GM23338 (cell line): ENCODE measurements at regions not wholly inside any gene's neighbourhood (a gene's known extent, or its start where the extent isn't known, plus 50 kb on each side); places are given as distances from the start of the nearest gene placed in this dataset.

Source experiments
- ATAC-seq: fragments of 200-7000 bp; cut with Tn5 transposase; 3 replicates; pipeline ENCODE4 v1.9.1; 2020
- DNase-seq: peaks from one replicate; pipeline ENCODE4 v3.0.0-alpha.2; 2015; ENCODE audit warnings: low spot score
- H2AFZ ChIP-seq: fragments of 200-600 bp; sonication (generic); 2 replicates; pipeline ENCODE4 v1.8.0; 2016; ENCODE audit warnings: antibody characterized with exemption, mild to moderate bottlenecking, moderate library complexity
- H3F3A ChIP-seq: fragments of 200-600 bp; sonication (generic); replicated peaks from 2 replicates; pipeline ENCODE4 v1.8.0; 2017; ENCODE audit warnings: antibody characterized with exemption, mixed run types, low read depth
- H3K27ac ChIP-seq: fragments of 200-600 bp; sonication (generic); 2 replicates; pipeline ENCODE4 v1.6.1; 2016; ENCODE audit warnings: low read depth
- H3K27me3 ChIP-seq: fragments of 200-600 bp; sonication (generic); 2 replicates; pipeline ENCODE4 v1.8.0; 2016; ENCODE audit warnings: mild to moderate bottlenecking, mixed run types, moderate library complexity; ENCODE audit not compliant: insufficient read depth
- H3K36me3 ChIP-seq: fragments of 200-600 bp; sonication (generic); 2 replicates; pipeline ENCODE4 v1.8.0; 2016; ENCODE audit warnings: mild to moderate bottlenecking; ENCODE audit not compliant: insufficient read depth
- H3K4me1 ChIP-seq: fragments of 200-600 bp; sonication (generic); 2 replicates; pipeline ENCODE4 v1.8.0; 2016; ENCODE audit warnings: mild to moderate bottlenecking, moderate library complexity; ENCODE audit not compliant: insufficient read depth
- H3K4me2 ChIP-seq: fragments of 200-600 bp; sonication (generic); 2 replicates; pipeline ENCODE4 v1.7.1; 2017; ENCODE audit warnings: mixed run types
- H3K4me3 ChIP-seq: fragments of 200-600 bp; sonication (generic); 2 replicates; pipeline ENCODE4 v1.6.1; 2016; ENCODE audit warnings: mixed run types
- H3K79me2 ChIP-seq: fragments of 200-600 bp; sonication (generic); replicated peaks from 2 replicates; pipeline ENCODE4 v1.8.0; 2017; ENCODE audit warnings: mild to moderate bottlenecking; ENCODE audit not compliant: insufficient read depth
- H3K9me2 ChIP-seq: fragments of 200-600 bp; sonication (generic); 2 replicates; pipeline ENCODE4 v1.8.0; 2017; ENCODE audit not compliant: insufficient read depth
- H4K20me1 ChIP-seq: fragments of 200-600 bp; sonication (generic); replicated peaks from 2 replicates; pipeline ENCODE4 v1.8.0; 2017; ENCODE audit warnings: mild to moderate bottlenecking; ENCODE audit not compliant: insufficient read depth
- H3K27ac Mint-ChIP-seq: 2 replicates; pipeline ENCODE4 v1.8.0; 2020; ENCODE audit warnings: inconsistent platforms, mild to moderate bottlenecking, moderate library complexity, mixed read lengths
- H3K27me3 Mint-ChIP-seq: 3 replicates; pipeline ENCODE4 v1.8.0; 2022; ENCODE audit warnings: low read depth, mild to moderate bottlenecking, moderate library complexity, mixed read lengths, inconsistent platforms; ENCODE audit not compliant: insufficient read depth, poor library complexity
- H3K36me3 Mint-ChIP-seq: 3 replicates; pipeline ENCODE4 v1.8.0; 2021; ENCODE audit warnings: low read depth, mild to moderate bottlenecking, inconsistent platforms, moderate library complexity, mixed read lengths
- H3K4me1 Mint-ChIP-seq: 3 replicates; pipeline ENCODE4 v1.8.0; 2020; ENCODE audit warnings: mild to moderate bottlenecking, inconsistent platforms, mixed read lengths
- H3K4me3 Mint-ChIP-seq: 3 replicates; pipeline ENCODE4 v1.8.0; 2021; ENCODE audit warnings: moderate library complexity, mild to moderate bottlenecking, inconsistent platforms, mixed read lengths
- H3K9me3 Mint-ChIP-seq: 3 replicates; pipeline ENCODE4 v1.8.0; 2020; ENCODE audit warnings: moderate library complexity, mild to moderate bottlenecking, inconsistent platforms, mixed read lengths
- CREB1 ChIP-seq: fragments of 250-450 bp; sonication (Bioruptor Pico); IDR thresholded peaks from 2 replicates; pipeline ENCODE4 v1.5.0; 2020; ENCODE audit warnings: low read depth, mild to moderate bottlenecking, moderate library complexity
- EZH2 ChIP-seq: fragments of 200-600 bp; sonication (generic); IDR thresholded peaks from one replicate; pipeline ENCODE4 v1.8.0; 2017; ENCODE audit warnings: antibody characterized with exemption, mild to moderate bottlenecking, low read depth; ENCODE audit not compliant: unreplicated experiment
- EZH2phosphoT487 ChIP-seq: fragments of 200-600 bp; sonication (generic); IDR thresholded peaks from one replicate; pipeline ENCODE4 v1.8.1; 2018; ENCODE audit warnings: antibody characterized with exemption; ENCODE audit not compliant: unreplicated experiment
- JUNB ChIP-seq: IDR thresholded peaks from one replicate; pipeline ENCODE4 v1.6.1; 2016; ENCODE audit warnings: antibody characterized with exemption; ENCODE audit not compliant: unreplicated experiment
- NANOG ChIP-seq: IDR thresholded peaks from 2 replicates; pipeline ENCODE4 v1.6.1; 2016; ENCODE audit warnings: antibody characterized with exemption, borderline replicate concordance
- POLR2AphosphoS5 ChIP-seq: IDR thresholded peaks from 2 replicates; pipeline ENCODE4 v1.6.1; 2016; ENCODE audit warnings: antibody characterized with exemption, low read depth
- STAT1 ChIP-seq: IDR thresholded peaks from one replicate; pipeline ENCODE4 v1.6.1; 2016; ENCODE audit warnings: antibody characterized with exemption; ENCODE audit not compliant: unreplicated experiment
- ZNF114 ChIP-seq: fragments of 250-450 bp; sonication (Bioruptor Pico); IDR thresholded peaks from 2 replicates; pipeline ENCODE4 v1.5.0; 2020; ENCODE audit warnings: mild to moderate bottlenecking, moderate library complexity
- ZNF331 ChIP-seq: fragments of 250-450 bp; sonication (Bioruptor Pico); IDR thresholded peaks from 2 replicates; pipeline ENCODE4 v1.5.0; 2020; ENCODE audit warnings: low read depth, mild to moderate bottlenecking, moderate library complexity
- TF ChIP-seq, protein P1 (sequence below): IDR thresholded peaks from 2 replicates; pipeline ENCODE4 v1.6.1; 2016; ENCODE audit warnings: antibody characterized with exemption
- TF ChIP-seq, protein P2 (sequence below): IDR thresholded peaks from one replicate; pipeline ENCODE4 v1.6.1; 2018; ENCODE audit warnings: antibody characterized with exemption; ENCODE audit not compliant: unreplicated experiment
- TF ChIP-seq, protein P3 (sequence below), 2 experiments: fragments of 200-600 bp in 1 of 2; sonication (generic) in 1 of 2; conservative IDR thresholded peaks; 2 replicates each; pipeline versions ENCODE4 v1.5.1 to v1.6.1; 2016 to 2017; ENCODE audit warnings: antibody characterized with exemption in 2 of 2, low read depth in 2 of 2, mild to moderate bottlenecking in 2 of 2, moderate library complexity in 1 of 2

DNA sequence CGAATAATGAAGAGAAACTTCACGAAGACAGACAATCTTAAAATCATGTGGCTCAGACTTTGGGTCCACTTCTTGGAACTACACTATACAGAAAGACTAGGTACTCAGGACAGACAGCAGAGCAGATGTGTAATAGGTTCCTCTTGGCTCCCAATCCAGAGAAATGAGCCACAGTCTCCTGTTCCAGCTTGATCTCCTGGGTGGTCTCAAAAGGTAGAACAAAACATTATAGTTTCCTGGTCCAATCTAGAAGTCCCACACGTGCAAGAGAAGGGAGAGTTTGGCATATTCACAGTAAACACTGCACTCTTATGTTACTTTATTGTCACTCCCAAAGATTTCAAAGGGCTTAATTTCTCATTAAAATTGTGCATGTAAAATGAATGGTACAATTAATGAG lies 134.5 kb upstream of the FIBIN start (continued):
- TF ChIP-seq JUNB, result no peak
- TF ChIP-seq, protein P1, sequence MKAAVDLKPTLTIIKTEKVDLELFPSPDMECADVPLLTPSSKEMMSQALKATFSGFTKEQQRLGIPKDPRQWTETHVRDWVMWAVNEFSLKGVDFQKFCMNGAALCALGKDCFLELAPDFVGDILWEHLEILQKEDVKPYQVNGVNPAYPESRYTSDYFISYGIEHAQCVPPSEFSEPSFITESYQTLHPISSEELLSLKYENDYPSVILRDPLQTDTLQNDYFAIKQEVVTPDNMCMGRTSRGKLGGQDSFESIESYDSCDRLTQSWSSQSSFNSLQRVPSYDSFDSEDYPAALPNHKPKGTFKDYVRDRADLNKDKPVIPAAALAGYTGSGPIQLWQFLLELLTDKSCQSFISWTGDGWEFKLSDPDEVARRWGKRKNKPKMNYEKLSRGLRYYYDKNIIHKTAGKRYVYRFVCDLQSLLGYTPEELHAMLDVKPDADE, result no peak
- no peak for TF ChIP-seq EZH2phosphoT487
- no peak for TF ChIP-seq STAT1
- no peak for TF ChIP-seq ZNF331 (CRISPR knock-in tag)
- TF ChIP-seq, protein P2, sequence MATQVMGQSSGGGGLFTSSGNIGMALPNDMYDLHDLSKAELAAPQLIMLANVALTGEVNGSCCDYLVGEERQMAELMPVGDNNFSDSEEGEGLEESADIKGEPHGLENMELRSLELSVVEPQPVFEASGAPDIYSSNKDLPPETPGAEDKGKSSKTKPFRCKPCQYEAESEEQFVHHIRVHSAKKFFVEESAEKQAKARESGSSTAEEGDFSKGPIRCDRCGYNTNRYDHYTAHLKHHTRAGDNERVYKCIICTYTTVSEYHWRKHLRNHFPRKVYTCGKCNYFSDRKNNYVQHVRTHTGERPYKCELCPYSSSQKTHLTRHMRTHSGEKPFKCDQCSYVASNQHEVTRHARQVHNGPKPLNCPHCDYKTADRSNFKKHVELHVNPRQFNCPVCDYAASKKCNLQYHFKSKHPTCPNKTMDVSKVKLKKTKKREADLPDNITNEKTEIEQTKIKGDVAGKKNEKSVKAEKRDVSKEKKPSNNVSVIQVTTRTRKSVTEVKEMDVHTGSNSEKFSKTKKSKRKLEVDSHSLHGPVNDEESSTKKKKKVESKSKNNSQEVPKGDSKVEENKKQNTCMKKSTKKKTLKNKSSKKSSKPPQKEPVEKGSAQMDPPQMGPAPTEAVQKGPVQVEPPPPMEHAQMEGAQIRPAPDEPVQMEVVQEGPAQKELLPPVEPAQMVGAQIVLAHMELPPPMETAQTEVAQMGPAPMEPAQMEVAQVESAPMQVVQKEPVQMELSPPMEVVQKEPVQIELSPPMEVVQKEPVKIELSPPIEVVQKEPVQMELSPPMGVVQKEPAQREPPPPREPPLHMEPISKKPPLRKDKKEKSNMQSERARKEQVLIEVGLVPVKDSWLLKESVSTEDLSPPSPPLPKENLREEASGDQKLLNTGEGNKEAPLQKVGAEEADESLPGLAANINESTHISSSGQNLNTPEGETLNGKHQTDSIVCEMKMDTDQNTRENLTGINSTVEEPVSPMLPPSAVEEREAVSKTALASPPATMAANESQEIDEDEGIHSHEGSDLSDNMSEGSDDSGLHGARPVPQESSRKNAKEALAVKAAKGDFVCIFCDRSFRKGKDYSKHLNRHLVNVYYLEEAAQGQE, result no peak

DNA sequence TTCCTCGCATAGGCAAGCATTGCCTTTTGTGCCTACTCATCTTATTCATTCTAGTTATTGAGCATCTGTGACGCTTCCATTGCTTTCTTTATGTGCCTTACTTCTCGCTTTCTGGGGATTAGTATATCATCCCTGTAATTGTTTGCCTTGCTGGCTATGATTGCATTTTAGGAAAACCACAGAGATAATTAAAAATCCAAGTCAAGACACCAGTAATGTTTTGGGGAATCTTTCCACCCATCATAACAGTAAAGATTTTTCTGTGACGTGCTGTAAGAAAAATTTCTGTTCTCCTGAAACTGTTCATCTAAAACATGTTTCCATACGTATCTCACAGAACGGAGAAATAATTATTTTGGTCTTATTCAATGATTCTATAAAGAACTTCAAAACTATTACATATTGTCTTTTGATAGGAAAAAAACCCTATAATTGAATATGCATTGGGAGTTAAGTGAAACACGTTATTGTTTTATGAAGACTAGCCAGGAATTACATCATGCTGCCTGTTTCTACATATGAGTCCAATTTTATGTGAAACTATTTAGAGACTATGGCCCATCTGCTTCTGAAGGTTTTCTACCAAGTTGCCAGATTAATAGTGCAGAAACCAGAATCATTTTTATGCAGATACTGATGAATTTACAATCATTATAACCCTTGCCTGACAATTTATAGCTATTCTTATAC lies 133.7 kb upstream of the FIBIN start:
- no peak overlapping the region for H3K27ac Mint-ChIP-seq
- no peak overlapping the region for H3K27ac ChIP-seq
- H3K9me2 ChIP-seq, result no peaks in the 10 kb centered on the region
- H3K36me3 Mint-ChIP-seq, result no peaks in the 10 kb centered on the region
- ATAC-seq, result no peak
- H2AFZ ChIP-seq, result no peak overlapping the region
- no peaks in the 10 kb centered on the region for H3K4me1 ChIP-seq
- DNase-seq, result no peak
- H3K79me2 ChIP-seq, result no peaks in the 10 kb centered on the region
- no peaks in the 10 kb centered on the region for H3K9me3 Mint-ChIP-seq
- no peaks in the 10 kb centered on the region for H3K36me3 ChIP-seq
- H3K4me3 ChIP-seq, result no peak overlapping the region
- H3K4me2 ChIP-seq, result no peak overlapping the region
- no peaks in the 10 kb centered on the region for H3K27me3 ChIP-seq
- no peaks in the 10 kb centered on the region for H4K20me1 ChIP-seq
- no peaks in the 10 kb centered on the region for H3K4me1 Mint-ChIP-seq
- no peaks in the 10 kb centered on the region for H3F3A ChIP-seq
- no peaks in the 10 kb centered on the region for H3K27me3 Mint-ChIP-seq
- H3K4me3 Mint-ChIP-seq, result no peak overlapping the region
- TF ChIP-seq STAT1, result no peak
- no peak for TF ChIP-seq EZH2phosphoT487
- TF ChIP-seq POLR2AphosphoS5, result no peak
- TF ChIP-seq EZH2, result no peak
- TF ChIP-seq CREB1 (CRISPR knock-in tag), result no peak
- TF ChIP-seq, protein P1, result no peak
- TF ChIP-seq JUNB, result no peak
- no peak for TF ChIP-seq NANOG
- no peak for TF ChIP-seq ZNF114
- TF ChIP-seq, protein P2, result no peak
- TF ChIP-seq, protein P3, sequence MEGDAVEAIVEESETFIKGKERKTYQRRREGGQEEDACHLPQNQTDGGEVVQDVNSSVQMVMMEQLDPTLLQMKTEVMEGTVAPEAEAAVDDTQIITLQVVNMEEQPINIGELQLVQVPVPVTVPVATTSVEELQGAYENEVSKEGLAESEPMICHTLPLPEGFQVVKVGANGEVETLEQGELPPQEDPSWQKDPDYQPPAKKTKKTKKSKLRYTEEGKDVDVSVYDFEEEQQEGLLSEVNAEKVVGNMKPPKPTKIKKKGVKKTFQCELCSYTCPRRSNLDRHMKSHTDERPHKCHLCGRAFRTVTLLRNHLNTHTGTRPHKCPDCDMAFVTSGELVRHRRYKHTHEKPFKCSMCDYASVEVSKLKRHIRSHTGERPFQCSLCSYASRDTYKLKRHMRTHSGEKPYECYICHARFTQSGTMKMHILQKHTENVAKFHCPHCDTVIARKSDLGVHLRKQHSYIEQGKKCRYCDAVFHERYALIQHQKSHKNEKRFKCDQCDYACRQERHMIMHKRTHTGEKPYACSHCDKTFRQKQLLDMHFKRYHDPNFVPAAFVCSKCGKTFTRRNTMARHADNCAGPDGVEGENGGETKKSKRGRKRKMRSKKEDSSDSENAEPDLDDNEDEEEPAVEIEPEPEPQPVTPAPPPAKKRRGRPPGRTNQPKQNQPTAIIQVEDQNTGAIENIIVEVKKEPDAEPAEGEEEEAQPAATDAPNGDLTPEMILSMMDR (conservative IDR thresholded peaks at IDR 0.05; ENCODE audit: low read depth in 2 of 2), result no peak
- TF ChIP-seq ZNF331 (CRISPR knock-in tag), result no peak
